Islet precursor cell (in vitro differentiated cells): ENCODE measurements at regions not wholly inside any gene's neighbourhood (a gene's known extent, or its start where the extent isn't known, plus 50 kb on each side); places are given as distances from the start of the nearest gene placed in this dataset.
"Not testable (repeated sequence)": the region's sequence is repeated elsewhere in the genome, so short reads cannot be mapped to it uniquely, and the experiment has no call there.

Experiments used
- DNase-seq: peaks from one replicate; pipeline ENCODE4 v3.0.0-alpha.2; 2018

DNA sequence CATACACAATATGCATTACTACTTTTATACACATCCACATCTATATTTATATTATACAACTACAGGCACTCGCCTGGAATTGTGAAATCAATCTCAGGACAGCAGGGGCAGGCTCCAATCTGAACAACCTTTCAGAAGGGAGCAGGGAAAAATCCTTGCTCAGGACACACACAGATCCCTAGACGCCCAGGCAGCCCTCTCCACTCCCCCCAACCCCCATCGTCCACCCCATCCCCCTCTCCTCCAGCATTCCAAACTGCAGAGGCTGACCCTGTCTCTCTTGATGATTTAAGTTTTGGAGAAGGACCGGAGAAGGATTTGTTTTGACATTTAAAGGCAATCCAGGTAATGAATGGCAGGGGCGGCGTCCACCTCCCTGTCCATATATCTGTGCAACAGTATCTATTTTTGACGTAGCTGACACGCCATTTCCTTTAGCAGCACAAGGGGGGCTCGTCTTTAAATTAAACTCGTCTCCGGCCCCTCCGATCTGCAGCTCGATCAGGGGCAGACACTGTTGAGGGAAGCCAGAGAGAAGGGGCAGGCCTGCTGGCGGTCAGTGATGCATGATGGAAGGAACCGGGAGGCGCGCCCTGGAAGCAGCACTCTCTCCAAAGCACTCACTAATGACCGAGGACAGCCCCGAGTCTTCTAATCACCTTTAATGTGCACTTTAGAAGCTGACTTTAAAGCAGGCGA, 95.0 kb upstream of the TBX5 start:
- peak; percentile 90 for DNase-seq

- no peak for DNase-seq
Observed at GRCh38 chr12:114500131-114500530, 94.2 kb upstream of the TBX5 start.

GRCh38 chr12:114499338-114499737, 93.4 kb upstream of the TBX5 start:
- DNase-seq = no peak

- no peak for DNase-seq
Observed at GRCh38 chr12:114491916-114492315, 86.0 kb upstream of the TBX5 start.

GRCh38 chr12:114484822-114485459, 79.0 kb upstream of the TBX5 start:
- not testable (repeated sequence) for DNase-seq

DNA sequence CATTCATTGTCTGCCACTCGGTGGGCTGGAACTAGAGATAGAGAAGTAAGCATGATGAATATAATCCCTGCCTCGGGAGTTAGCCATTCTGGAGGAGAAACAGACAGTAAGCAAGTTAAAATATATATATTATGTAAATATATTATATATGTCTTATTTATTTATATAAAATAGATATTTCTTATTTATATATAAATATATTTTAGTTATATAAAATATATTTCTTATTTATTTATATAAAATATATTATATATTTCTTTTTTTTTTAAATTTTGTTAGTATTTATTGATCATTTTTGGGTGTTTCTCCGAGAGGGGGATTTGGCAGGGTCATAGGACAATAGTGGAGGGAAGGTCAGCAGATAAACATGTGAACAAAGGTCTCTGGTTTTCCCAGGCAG, 78.1 kb upstream of the TBX5 start:
- no peak for DNase-seq

DNA sequence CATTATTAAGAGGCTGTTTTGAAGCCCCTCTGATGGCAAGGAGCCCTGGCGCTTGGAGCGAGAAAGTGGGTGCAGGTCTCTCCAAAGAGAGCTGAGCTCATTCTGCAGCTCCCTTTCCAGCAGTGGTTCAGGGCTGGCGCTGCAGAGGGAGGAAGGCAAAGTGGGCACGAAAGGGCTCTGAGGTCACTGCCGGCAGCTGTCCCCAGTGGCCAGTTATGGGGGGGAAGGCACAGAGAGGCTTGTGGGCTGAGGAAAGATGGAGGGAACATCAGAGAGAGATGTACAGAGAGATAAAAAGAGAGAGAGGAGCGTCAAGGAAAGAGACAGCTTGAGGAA, 75.2 kb upstream of the TBX5 start:
- DNase-seq = peak; percentile 67

DNA sequence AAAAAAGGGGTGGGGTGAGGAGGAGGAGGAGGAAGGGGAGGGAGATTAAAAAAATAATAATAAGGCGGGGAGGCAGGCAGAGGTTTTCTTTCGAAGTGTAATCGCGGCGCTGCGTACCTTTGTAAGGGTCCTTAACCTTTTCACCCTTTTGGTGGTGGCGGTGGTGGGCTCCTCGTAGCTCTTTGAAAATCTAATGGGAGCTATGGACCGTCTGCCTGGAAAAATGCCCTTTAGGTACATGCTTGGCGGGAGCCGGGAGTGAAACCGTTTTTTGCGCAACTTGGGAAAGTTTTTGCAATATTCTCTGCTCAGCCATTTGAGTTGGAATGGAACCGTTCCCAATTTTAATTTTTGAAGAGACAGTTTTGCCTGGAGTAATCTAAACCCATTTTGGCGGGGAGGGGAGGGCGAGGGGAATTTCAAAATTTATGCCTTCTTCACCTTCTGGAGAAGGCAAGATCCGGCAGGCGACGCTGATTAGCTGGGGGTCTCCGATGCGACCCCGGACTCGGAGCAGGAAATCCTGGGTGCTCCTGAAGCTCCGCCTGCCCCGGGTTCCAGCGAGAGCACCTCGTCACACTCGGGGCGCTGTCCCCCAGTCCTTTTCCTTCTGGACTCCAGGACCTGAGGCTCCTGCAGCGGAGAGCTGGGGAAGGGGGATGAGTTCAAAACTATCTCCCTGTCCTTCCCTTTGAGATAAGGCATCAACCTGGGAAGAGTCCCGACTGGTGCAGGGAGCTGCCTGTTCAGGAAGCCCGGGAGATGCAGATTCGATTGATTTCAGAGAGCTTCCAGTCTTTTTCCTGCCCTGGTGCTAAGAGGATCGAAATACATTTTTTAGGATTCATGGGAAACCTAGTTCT, 74.6 kb upstream of the TBX5 start:
- DNase-seq = no peak

- DNase-seq = peak; percentile 71
Observed at GRCh38 chr12:114479831-114480230, 73.9 kb upstream of the TBX5 start.

GRCh38 chr12:114478865-114479264, 72.9 kb upstream of the TBX5 start:
- DNase-seq = no peak

DNA sequence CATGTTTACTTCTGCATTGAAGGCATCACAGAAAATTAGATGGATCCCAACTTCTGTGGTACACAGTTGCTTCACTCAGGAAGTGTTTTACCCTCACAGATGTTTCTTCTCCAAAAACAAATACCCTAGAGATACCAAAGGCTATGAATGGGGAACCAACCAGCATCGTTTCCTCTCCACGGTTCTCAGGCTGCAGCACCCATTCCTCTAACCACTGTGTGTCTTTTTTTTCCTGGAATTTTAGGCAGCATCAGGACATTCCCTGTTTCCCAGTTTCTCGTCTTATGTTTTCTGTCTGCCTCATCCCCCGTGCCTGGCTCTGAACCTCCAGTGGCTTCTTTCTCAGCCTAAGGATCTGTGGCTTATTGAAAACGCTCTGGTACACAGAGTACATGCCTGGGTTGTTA, 72.0 kb upstream of the TBX5 start:
- no peak for DNase-seq

- peak; percentile 51 for DNase-seq
Observed at GRCh38 chr12:114476159-114476558, 70.2 kb upstream of the TBX5 start.

GRCh38 chr12:114473717-114474116, 67.8 kb upstream of the TBX5 start:
- peak; percentile 22 for DNase-seq

GRCh38 chr12:114473018-114473417, 67.1 kb upstream of the TBX5 start:
- DNase-seq = peak; percentile 22

DNA sequence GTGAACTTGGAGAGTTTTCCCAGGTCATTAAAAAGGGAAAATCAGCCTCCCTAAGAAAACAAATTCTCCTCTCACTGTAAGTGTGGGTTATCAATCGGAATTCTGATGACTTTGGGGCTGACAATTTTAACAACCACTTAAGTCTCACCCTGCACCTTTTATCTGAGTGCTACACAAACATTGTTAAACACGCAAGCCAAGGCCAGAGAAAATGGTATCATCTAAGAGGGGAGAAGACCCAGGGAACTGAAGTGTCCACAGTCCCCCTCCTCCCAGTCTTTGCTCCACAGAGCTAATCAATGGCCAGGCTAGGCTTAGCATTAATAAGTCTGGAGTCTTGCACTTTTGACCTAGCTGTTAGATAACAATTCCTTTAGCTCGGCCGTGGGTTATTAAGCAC, 51.7 kb upstream of the TBX5 start:
- DNase-seq = no peak
